ENCODE measurements at regions not wholly inside any gene's neighbourhood (a gene's known extent, or its start where the extent isn't known, plus 50 kb on each side); places are given as distances from the start of the nearest gene placed in this dataset.

- no peak for TF ChIP-seq CTCF (conservative IDR thresholded peaks at IDR 0.05 in 1 of 2, IDR thresholded peaks at IDR 0.05 in 1 of 2; ENCODE audit: extremely low read depth in 1 of 2, insufficient read depth in 1 of 2, low read depth in 1 of 2, low read length in 2 of 2)
- TF ChIP-seq EZH2 (IDR thresholded peaks at IDR 0.05; ENCODE audit: borderline replicate concordance, low read length), result no peak
Measured at GRCh38 chr5:143955141-143955540, 143.2 kb downstream of the HMHB1 start.
